ENCODE measurements at regions not wholly inside any gene's neighbourhood (a gene's known extent, or its start where the extent isn't known, plus 50 kb on each side); places are given as distances from the start of the nearest gene placed in this dataset.

- intact Hi-C loops (cut with micrococcal nuclease; ENCODE audit: unreplicated experiment), result no loop called here
- H3K4me3 ChIP-seq, result no peak overlapping the region
Observed at GRCh38 chr4:169821402-169821801, 63.7 kb upstream of the HPF1 start.

GRCh38 chr4:169818063-169818679 is 60.4 kb upstream of the HPF1 start:
- CTCF ChIA-PET, result interaction anchor here (1.2 to 1.5 kb wide), 2 partner anchors 8 to 14 kb away, joined by 3 read pairs; no protein-coding TSS in a partner anchor
- no TSS peak for BruUV-seq (replicated peaks)
- FAIRE-seq (no peak), DNase-seq (ENCODE audit: low read depth, low spot score) (no peak), ATAC-seq (peak; percentile 71)
- Histone ChIP-seq H3K4me1 (ENCODE audit: control insufficient read depth, insufficient read depth, low read length) (no peaks in the 10 kb centered on the region), H3K4me3 (no peak overlapping the region), H3K79me2 (ENCODE audit: control insufficient read depth, insufficient read depth, low read length) (no peaks in the 10 kb centered on the region), H2AFZ (ENCODE audit: control insufficient read depth, low read depth, low read length) (no peak overlapping the region), H3K9me3 (replicated peaks; ENCODE audit: control insufficient read depth, insufficient read depth, low read length) (no peaks in the 10 kb centered on the region), H3K27me3 (replicated peaks in 1 of 2; ENCODE audit: control insufficient read depth in 2 of 2, insufficient read depth in 2 of 2, low read length in 1 of 2) (no peaks in the 10 kb centered on the region), H3K27ac (ENCODE audit: control insufficient read depth, insufficient read depth) (no peak overlapping the region), H3K36me3 (ENCODE audit: control insufficient read depth in 2 of 2, insufficient read depth in 2 of 2, low read length in 1 of 2) (no peaks in the 10 kb centered on the region), H3K9ac (ENCODE audit: control insufficient read depth, insufficient read depth, low read length) (no peak overlapping the region), H4K20me1 (ENCODE audit: control insufficient read depth, insufficient read depth) (no peaks in the 10 kb centered on the region), H3K4me2 (ENCODE audit: control insufficient read depth, insufficient read depth) (no peak overlapping the region)
- TF ChIP-seq HDAC2 (IDR thresholded peaks at IDR 0.05) (no peak), NR2F1 (conservative IDR thresholded peaks at IDR 0.05) (no peak), SPI1 (IDR thresholded peaks at IDR 0.05; ENCODE audit: borderline replicate concordance, insufficient read depth, low read depth, low read length) (peak; percentile 15; the same call in 1 of the 2 replicates), MTA2 (IDR thresholded peaks at IDR 0.05; ENCODE audit: low read depth) (peak; percentile 81)
- WGBS (ENCODE audit: insufficient coverage, insufficient replicate concordance, low lambda C conversion rate, missing lambda C conversion rate), result 0% methylated on average over 6 of the region's 6 CpGs
- in situ Hi-C loops (cut with MboI) (no loop called here), intact Hi-C loops (cut with micrococcal nuclease; ENCODE audit: unreplicated experiment) (no loop called here)
- POLR2A ChIA-PET, result no interaction called here
- RAD21 ChIA-PET (ENCODE audit: unreplicated experiment), result interaction anchor here (1.4 kb wide), 1 partner anchor 205 kb away, joined by 5 read pairs; the partner anchor contains the start of gene NEK1
- SMC1A ChIA-PET (ENCODE audit: uncharacterized antibody, unreplicated experiment), result interaction anchor here (1.9 kb wide), 1 partner anchor 9 kb away, joined by 8 read pairs; no protein-coding TSS in a partner anchor

More at GRCh38 chr4:169821402-169821801, 63.7 kb upstream of the HPF1 start:
- in situ Hi-C loops (cut with MboI), result no loop called here
- Histone ChIP-seq H3K4me2 (ENCODE audit: control insufficient read depth, insufficient read depth) (no peak overlapping the region), H3K79me2 (ENCODE audit: control insufficient read depth, insufficient read depth, low read length) (no peaks in the 10 kb centered on the region), H2AFZ (ENCODE audit: control insufficient read depth, low read depth, low read length) (no peak overlapping the region), H3K36me3 (ENCODE audit: control insufficient read depth in 2 of 2, insufficient read depth in 2 of 2, low read length in 1 of 2) (no peaks in the 10 kb centered on the region), H3K27me3 (replicated peaks in 1 of 2; ENCODE audit: control insufficient read depth in 2 of 2, insufficient read depth in 2 of 2, low read length in 1 of 2) (no peaks in the 10 kb centered on the region), H4K20me1 (ENCODE audit: control insufficient read depth, insufficient read depth) (no peaks in the 10 kb centered on the region), H3K9me3 (replicated peaks; ENCODE audit: control insufficient read depth, insufficient read depth, low read length) (no peaks in the 10 kb centered on the region), H3K9ac (ENCODE audit: control insufficient read depth, insufficient read depth, low read length) (no peak overlapping the region), H3K27ac (ENCODE audit: control insufficient read depth, insufficient read depth) (no peak overlapping the region), H3K4me1 (ENCODE audit: control insufficient read depth, insufficient read depth, low read length) (no peaks in the 10 kb centered on the region)
- CTCF ChIA-PET, result no interaction called here
- SMC1A ChIA-PET (ENCODE audit: uncharacterized antibody, unreplicated experiment), result no interaction called here
- no TSS peak for BruUV-seq (replicated peaks)
- POLR2A ChIA-PET, result no interaction called here
- no peak for ATAC-seq
- no peak for DNase-seq (ENCODE audit: low read depth, low spot score)
- TF ChIP-seq HDGF (IDR thresholded peaks at IDR 0.05), result no peak
- RAD21 ChIA-PET (ENCODE audit: unreplicated experiment), result no interaction called here
- no peak for FAIRE-seq

Measured in GM12878 (cell line).